K562 (cell line): ENCODE measurements at regions not wholly inside any gene's neighbourhood (a gene's known extent, or its start where the extent isn't known, plus 50 kb on each side); places are given as distances from the start of the nearest gene placed in this dataset.

Experiments used
- ATAC-seq: fragments of 200-7000 bp; cut with Tn5 transposase; 3 replicates; pipeline ENCODE4 v1.9.1; 2020; ENCODE audit warnings: moderate library complexity
- BruUV-seq: library from RNA; stranded (reverse); fragments of 400-500 nt; replicated peaks from 2 replicates; lab custom pipeline; 2021; lab: Mats Ljungman, UMichigan
- CTCF ChIA-PET: fragments of 300-600 bp; formaldehyde crosslinking; extraction: SDS; loops from one replicate; lab custom pipeline; 2021; ENCODE audit warnings: low intra/inter-chr PET ratio; lab: Yijun Ruan, JAX
- POLR2A ChIA-PET: fragments of 300-600, 350-650 bp; sonication (Branson Sonifier 250); formaldehyde crosslinking; extraction: SDS; loops from one replicate; lab custom pipeline; 2021; ENCODE audit warnings: antibody characterized with exemption, inconsistent platforms; lab: Yijun Ruan, JAX
- DNase-seq, 4 experiments: peaks; one replicate each; pipeline versions ENCODE4 v3.0.0 to v3.0.0-alpha.2; 2011 to 2018; ENCODE audit warnings: low spot score in 3 of 4, mixed read lengths in 3 of 4; ENCODE audit errors: extremely low read depth in 1 of 4
- FAIRE-seq: peaks from 2 replicates; lab custom pipeline; 2011; peaks lifted over from hg19 to GRCh38; lab: Jason Lieb, UNC
- H2AFZ ChIP-seq: 2 replicates; pipeline ENCODE4 v1.6.0; 2011; ENCODE audit warnings: low read depth, low read length, control low read depth, inconsistent platforms
- H3K27ac ChIP-seq: fragments of 200-600 bp; 3 replicates; pipeline ENCODE4 v1.8.0; 2011; ENCODE audit warnings: low read depth, mild to moderate bottlenecking, control low read depth, inconsistent platforms, low read length, moderate library complexity, mixed read lengths; ENCODE audit errors: extremely low read depth
- H3K27me3 ChIP-seq, 2 experiments: fragments of 300-600 bp in 1 of 2; 2 replicates in 1 of 2; 3 replicates in 1 of 2; pipeline versions ENCODE4 v1.6.0 to v1.8.0; 2011; ENCODE audit warnings: inconsistent platforms in 2 of 2, low read length in 2 of 2, mild to moderate bottlenecking in 1 of 2, mixed read lengths in 1 of 2, moderate library complexity in 1 of 2; ENCODE audit not compliant: control insufficient read depth in 2 of 2, insufficient read depth in 2 of 2
- H3K36me3 ChIP-seq: fragments of 300-600 bp; 3 replicates; pipeline ENCODE4 v1.8.0; 2011; ENCODE audit warnings: mild to moderate bottlenecking, low read length, inconsistent platforms; ENCODE audit not compliant: control insufficient read depth, insufficient read depth
- H3K4me1 ChIP-seq, 2 experiments: fragments of 200-600 bp in 1 of 2; replicated peaks in 1 of 2; 2 replicates in 1 of 2; 3 replicates in 1 of 2; pipeline versions ENCODE4 v1.5.1 to v1.8.0; 2011; ENCODE audit warnings: inconsistent platforms in 2 of 2, low read length in 2 of 2, mild to moderate bottlenecking in 1 of 2, mixed read lengths in 1 of 2, moderate library complexity in 1 of 2; ENCODE audit not compliant: control insufficient read depth in 2 of 2, insufficient read depth in 2 of 2
- H3K4me2 ChIP-seq: 2 replicates; pipeline ENCODE4 v1.6.1; 2011; ENCODE audit warnings: low read length, control low read depth, inconsistent platforms, mixed read lengths; ENCODE audit not compliant: insufficient read depth
- H3K4me3 ChIP-seq: fragments of 200-600 bp; sonication (generic), shearing (Covaris generic); 2 replicates; pipeline ENCODE4 v1.5.1; 2016; ENCODE audit warnings: control low read depth, inconsistent platforms
- H3K79me2 ChIP-seq: fragments of 200-600 bp; 3 replicates; pipeline ENCODE4 v1.8.0; 2011; ENCODE audit warnings: low read length, inconsistent platforms; ENCODE audit not compliant: control insufficient read depth, insufficient read depth
- H3K9ac ChIP-seq, 2 experiments: 2 replicates each; pipeline versions ENCODE4 v1.6.0 to v1.6.1; 2011; ENCODE audit warnings: low read depth in 2 of 2, low read length in 2 of 2, control low read depth in 1 of 2, inconsistent platforms in 1 of 2, mild to moderate bottlenecking in 1 of 2, mixed read lengths in 1 of 2; ENCODE audit not compliant: insufficient read depth in 1 of 2
- H3K9me1 ChIP-seq: one replicate; pipeline ENCODE4 v1.6.0; 2011; ENCODE audit warnings: inconsistent platforms, mild to moderate bottlenecking, low read length, moderate library complexity; ENCODE audit not compliant: control insufficient read depth, insufficient read depth
- H3K9me3 ChIP-seq: replicated peaks from 2 replicates; pipeline ENCODE4 v1.5.1; 2011; ENCODE audit warnings: low read depth, low read length, inconsistent platforms; ENCODE audit not compliant: control insufficient read depth, insufficient read depth
- H4K20me1 ChIP-seq: replicated peaks from 2 replicates; pipeline ENCODE4 v1.6.1; 2011; ENCODE audit warnings: low read length, inconsistent platforms, mixed read lengths; ENCODE audit not compliant: control insufficient read depth, insufficient read depth
- DDX20 ChIP-seq: fragments of 450-650 bp; IDR thresholded peaks from 2 replicates; pipeline ENCODE4 v1.6.1; 2016; ENCODE audit warnings: missing genetic modification characterization, low read depth, mild to moderate bottlenecking, missing compliant biosample characterization, moderate library complexity
- KLF10 ChIP-seq: fragments of 250-450 bp; sonication (Bioruptor Pico); IDR thresholded peaks from 2 replicates; pipeline ENCODE4 v1.6.1; 2021; ENCODE audit warnings: matching md5 sums
- KLF16 ChIP-seq: IDR thresholded peaks from 2 replicates; pipeline ENCODE4 v1.6.1; 2016; ENCODE audit warnings: antibody characterized with exemption
- MIER1 ChIP-seq: fragments of 450-650 bp; IDR thresholded peaks from 2 replicates; pipeline ENCODE4 v1.6.1; 2016; ENCODE audit warnings: antibody characterized with exemption, mild to moderate bottlenecking, low read depth
- NFE2 ChIP-seq: IDR thresholded peaks from 2 replicates; pipeline ENCODE4 v1.6.1; 2014; ENCODE audit warnings: antibody characterized with exemption, low read depth
- RAD51 ChIP-seq: fragments of 450-650 bp; IDR thresholded peaks from 2 replicates; pipeline ENCODE4 v1.7.1; 2016; ENCODE audit warnings: low read depth, mild to moderate bottlenecking, borderline replicate concordance
- SNAPC5 ChIP-seq: fragments of 250-450 bp; sonication (Bioruptor Pico); IDR thresholded peaks from 2 replicates; pipeline ENCODE4 v1.8.0; 2021; ENCODE audit warnings: moderate library complexity, mild to moderate bottlenecking, inconsistent platforms
- SREBF1 ChIP-seq: fragments of 150-350 bp; IDR thresholded peaks from 2 replicates; pipeline ENCODE4 v1.6.1; 2014; ENCODE audit warnings: antibody characterized with exemption, low read depth, low read length, borderline replicate concordance
- TCF7 ChIP-seq: sonication (generic); IDR thresholded peaks from 2 replicates; pipeline ENCODE4 v1.6.1; 2016; ENCODE audit warnings: antibody characterized with exemption, borderline replicate concordance
- ZNF408 ChIP-seq: fragments of 250-450 bp; sonication (Bioruptor Pico); IDR thresholded peaks from 2 replicates; pipeline ENCODE4 v1.4.0; 2020; ENCODE audit warnings: low read depth, mild to moderate bottlenecking, moderate library complexity
- ZNF830 ChIP-seq: fragments of 250-450 bp; sonication (Bioruptor Pico); IDR thresholded peaks from 2 replicates; pipeline ENCODE4 v1.5.0; 2021; ENCODE audit warnings: mild to moderate bottlenecking
- WGBS: fragments of 100-300 bp; shearing (Covaris generic); methylation state at CpG from one replicate; pipeline ENCODE4 v1.1.6; 2016; ENCODE audit warnings: low coverage, mixed read lengths; ENCODE audit not compliant: insufficient coverage; ENCODE audit errors: missing lambda C conversion rate; 5-methylcytosine and 5-hydroxymethylcytosine counted together
- in situ Hi-C: fragments of 300-500 bp; cut with MboI; formaldehyde crosslinking; loops from 4 replicates; pipeline ENCODE4 v1.15.0; 2018; ENCODE audit warnings: inconsistent platforms, mixed read lengths
- intact Hi-C: fragments of 100-400 bp; cut with micrococcal nuclease; formaldehyde crosslinking; loops from 2 replicates; pipeline ENCODE4 v1.14.2; 2022
- TF ChIP-seq, protein P1 (sequence below), 3 experiments: IDR thresholded peaks in 2 of 3; conservative IDR thresholded peaks in 1 of 3; 2 replicates each; pipeline ENCODE4 v1.5.1; 2011 to 2012; ENCODE audit warnings: low read length in 3 of 3, mild to moderate bottlenecking in 3 of 3, control low read depth in 2 of 3, improper control_type of control experiment in 1 of 3, inconsistent platforms in 1 of 3, low read depth in 1 of 3, mixed read lengths in 1 of 3, moderate library complexity in 1 of 3; ENCODE audit not compliant: insufficient read depth in 2 of 3
- TF ChIP-seq, protein P2 (sequence below), 2 experiments: fragments of 450-650 bp; formaldehyde crosslinking in 1 of 2; IDR thresholded peaks; 2 replicates each; pipeline versions ENCODE4 v1.4.0 to v1.6.1; 2014 to 2020; ENCODE audit warnings: mild to moderate bottlenecking in 2 of 2, borderline replicate concordance in 1 of 2, low read depth in 1 of 2

DNA sequence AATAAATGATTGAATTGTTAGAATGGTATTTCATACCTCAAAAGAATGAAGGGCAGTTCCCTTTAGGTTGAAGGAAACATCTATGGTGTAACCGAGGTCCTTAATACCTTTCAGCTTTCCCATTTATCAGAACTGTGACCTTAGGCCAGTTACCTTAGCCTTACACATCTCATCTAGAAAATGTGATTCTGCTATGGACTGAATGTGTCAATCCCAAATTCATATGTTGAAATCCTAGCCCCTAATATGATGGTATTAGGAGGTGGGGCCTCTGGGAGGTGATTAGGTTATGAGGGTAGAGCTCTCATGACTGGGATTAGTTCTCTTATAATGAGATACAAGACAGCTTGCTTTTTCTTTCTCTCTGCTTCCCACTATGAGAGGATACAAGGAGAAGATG, 441.9 kb downstream of the PLK2 start:
- no peak for DNase-seq
- CTCF ChIA-PET = no interaction called here

More for the DNA sequence above, 441.9 kb downstream of the PLK2 start:
- no peak for ATAC-seq
- H3K79me2 ChIP-seq = no peaks in the 10 kb centered on the region
- TF ChIP-seq SREBF1 = no peak
- TF ChIP-seq DDX20 (tag) = no peak
- TF ChIP-seq MIER1 = no peak
- no peak for TF ChIP-seq ZNF830 (CRISPR knock-in tag)
- TF ChIP-seq, protein P1, sequence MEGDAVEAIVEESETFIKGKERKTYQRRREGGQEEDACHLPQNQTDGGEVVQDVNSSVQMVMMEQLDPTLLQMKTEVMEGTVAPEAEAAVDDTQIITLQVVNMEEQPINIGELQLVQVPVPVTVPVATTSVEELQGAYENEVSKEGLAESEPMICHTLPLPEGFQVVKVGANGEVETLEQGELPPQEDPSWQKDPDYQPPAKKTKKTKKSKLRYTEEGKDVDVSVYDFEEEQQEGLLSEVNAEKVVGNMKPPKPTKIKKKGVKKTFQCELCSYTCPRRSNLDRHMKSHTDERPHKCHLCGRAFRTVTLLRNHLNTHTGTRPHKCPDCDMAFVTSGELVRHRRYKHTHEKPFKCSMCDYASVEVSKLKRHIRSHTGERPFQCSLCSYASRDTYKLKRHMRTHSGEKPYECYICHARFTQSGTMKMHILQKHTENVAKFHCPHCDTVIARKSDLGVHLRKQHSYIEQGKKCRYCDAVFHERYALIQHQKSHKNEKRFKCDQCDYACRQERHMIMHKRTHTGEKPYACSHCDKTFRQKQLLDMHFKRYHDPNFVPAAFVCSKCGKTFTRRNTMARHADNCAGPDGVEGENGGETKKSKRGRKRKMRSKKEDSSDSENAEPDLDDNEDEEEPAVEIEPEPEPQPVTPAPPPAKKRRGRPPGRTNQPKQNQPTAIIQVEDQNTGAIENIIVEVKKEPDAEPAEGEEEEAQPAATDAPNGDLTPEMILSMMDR (IDR thresholded peaks at IDR 0.05 in 2 of 3, conservative IDR thresholded peaks at IDR 0.05 in 1 of 3; ENCODE audit: insufficient read depth in 2 of 3, low read depth in 1 of 3, low read length in 3 of 3) = no peak
- TF ChIP-seq KLF10 (CRISPR knock-in tag) = no peak
- no peak for TF ChIP-seq TCF7
- no peak for TF ChIP-seq ZNF408 (CRISPR knock-in tag)
- TF ChIP-seq KLF16 = no peak
- TF ChIP-seq, protein P2, sequence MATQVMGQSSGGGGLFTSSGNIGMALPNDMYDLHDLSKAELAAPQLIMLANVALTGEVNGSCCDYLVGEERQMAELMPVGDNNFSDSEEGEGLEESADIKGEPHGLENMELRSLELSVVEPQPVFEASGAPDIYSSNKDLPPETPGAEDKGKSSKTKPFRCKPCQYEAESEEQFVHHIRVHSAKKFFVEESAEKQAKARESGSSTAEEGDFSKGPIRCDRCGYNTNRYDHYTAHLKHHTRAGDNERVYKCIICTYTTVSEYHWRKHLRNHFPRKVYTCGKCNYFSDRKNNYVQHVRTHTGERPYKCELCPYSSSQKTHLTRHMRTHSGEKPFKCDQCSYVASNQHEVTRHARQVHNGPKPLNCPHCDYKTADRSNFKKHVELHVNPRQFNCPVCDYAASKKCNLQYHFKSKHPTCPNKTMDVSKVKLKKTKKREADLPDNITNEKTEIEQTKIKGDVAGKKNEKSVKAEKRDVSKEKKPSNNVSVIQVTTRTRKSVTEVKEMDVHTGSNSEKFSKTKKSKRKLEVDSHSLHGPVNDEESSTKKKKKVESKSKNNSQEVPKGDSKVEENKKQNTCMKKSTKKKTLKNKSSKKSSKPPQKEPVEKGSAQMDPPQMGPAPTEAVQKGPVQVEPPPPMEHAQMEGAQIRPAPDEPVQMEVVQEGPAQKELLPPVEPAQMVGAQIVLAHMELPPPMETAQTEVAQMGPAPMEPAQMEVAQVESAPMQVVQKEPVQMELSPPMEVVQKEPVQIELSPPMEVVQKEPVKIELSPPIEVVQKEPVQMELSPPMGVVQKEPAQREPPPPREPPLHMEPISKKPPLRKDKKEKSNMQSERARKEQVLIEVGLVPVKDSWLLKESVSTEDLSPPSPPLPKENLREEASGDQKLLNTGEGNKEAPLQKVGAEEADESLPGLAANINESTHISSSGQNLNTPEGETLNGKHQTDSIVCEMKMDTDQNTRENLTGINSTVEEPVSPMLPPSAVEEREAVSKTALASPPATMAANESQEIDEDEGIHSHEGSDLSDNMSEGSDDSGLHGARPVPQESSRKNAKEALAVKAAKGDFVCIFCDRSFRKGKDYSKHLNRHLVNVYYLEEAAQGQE (IDR thresholded peaks at IDR 0.05; ENCODE audit: borderline replicate concordance) = no peak
- TF ChIP-seq, protein P2 (CRISPR knock-in tag; IDR thresholded peaks at IDR 0.05; ENCODE audit: low read depth) = no peak
- TF ChIP-seq RAD51 = no peak
- TF ChIP-seq NFE2 = no peak
- no peak for TF ChIP-seq SNAPC5 (CRISPR knock-in tag)
- TF ChIP-seq, all 486 proteins: peak for 0
- no peak overlapping the region for H2AFZ ChIP-seq
- no TSS peak for BruUV-seq
- no peak overlapping the region for H3K27ac ChIP-seq
- POLR2A ChIA-PET = interaction anchor here (1.3 kb wide), 1 partner anchor 24 kb away, joined by 5 read pairs; no protein-coding TSS in a partner anchor
- no peak overlapping the region for H3K9ac ChIP-seq
- no peak overlapping the region for H3K4me2 ChIP-seq
- in situ Hi-C loops (no loop called here), intact Hi-C loops (no loop called here)
- H3K27me3 ChIP-seq = no peaks in the 10 kb centered on the region
- 33% methylated on average over 1 of the region's 1 CpG for WGBS
- no peaks in the 10 kb centered on the region for H4K20me1 ChIP-seq
- FAIRE-seq = no peak
- no peaks in the 10 kb centered on the region for H3K9me1 ChIP-seq
- peaks cover 3 to 9% of the 10 kb centered on the region in 2 experiments; a peak in 3 of 5 replicates for H3K4me1 ChIP-seq
- no peak overlapping the region for H3K4me3 ChIP-seq
- no peaks in the 10 kb centered on the region; the same call in none of the 2 replicates for H3K9me3 ChIP-seq
- H3K36me3 ChIP-seq = no peaks in the 10 kb centered on the region
